MM.1S (cell line): ENCODE measurements at regions not wholly inside any gene's neighbourhood (a gene's known extent, or its start where the extent isn't known, plus 50 kb on each side); places are given as distances from the start of the nearest gene placed in this dataset.

Experiments
- EZH2phosphoT487 ChIP-seq: fragments of 300-600 bp; sonication (generic); IDR thresholded peaks from 2 replicates; pipeline ENCODE4 v1.6.1; 2018; ENCODE audit warnings: antibody characterized with exemption, low read length
- TF ChIP-seq, protein P1 (sequence below): fragments of 300-600 bp; sonication (generic); IDR thresholded peaks from 2 replicates; pipeline ENCODE4 v1.5.1; 2016; ENCODE audit warnings: antibody characterized with exemption, low read length, mixed read lengths

DNA sequence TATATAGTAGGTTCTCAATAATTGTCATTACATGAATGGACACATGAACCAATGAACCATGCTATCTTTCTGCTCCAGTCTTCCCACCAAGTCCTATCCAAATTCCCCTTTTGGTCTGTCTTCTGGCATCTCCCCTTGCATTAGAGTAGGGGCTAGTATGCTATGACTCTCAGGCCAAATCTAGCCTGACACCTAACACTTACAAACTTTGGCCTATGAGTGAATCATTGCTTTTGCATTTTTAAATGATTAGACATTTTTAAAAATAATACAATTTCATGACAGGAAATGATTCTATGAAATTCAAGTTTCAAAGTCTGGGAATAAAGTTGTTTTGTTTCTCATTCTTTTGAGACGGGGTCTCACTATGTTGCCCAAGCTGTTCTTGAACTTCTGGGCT lies 102.5 kb upstream of the MAF start:
- TF ChIP-seq EZH2phosphoT487: no peak
- TF ChIP-seq, protein P1, sequence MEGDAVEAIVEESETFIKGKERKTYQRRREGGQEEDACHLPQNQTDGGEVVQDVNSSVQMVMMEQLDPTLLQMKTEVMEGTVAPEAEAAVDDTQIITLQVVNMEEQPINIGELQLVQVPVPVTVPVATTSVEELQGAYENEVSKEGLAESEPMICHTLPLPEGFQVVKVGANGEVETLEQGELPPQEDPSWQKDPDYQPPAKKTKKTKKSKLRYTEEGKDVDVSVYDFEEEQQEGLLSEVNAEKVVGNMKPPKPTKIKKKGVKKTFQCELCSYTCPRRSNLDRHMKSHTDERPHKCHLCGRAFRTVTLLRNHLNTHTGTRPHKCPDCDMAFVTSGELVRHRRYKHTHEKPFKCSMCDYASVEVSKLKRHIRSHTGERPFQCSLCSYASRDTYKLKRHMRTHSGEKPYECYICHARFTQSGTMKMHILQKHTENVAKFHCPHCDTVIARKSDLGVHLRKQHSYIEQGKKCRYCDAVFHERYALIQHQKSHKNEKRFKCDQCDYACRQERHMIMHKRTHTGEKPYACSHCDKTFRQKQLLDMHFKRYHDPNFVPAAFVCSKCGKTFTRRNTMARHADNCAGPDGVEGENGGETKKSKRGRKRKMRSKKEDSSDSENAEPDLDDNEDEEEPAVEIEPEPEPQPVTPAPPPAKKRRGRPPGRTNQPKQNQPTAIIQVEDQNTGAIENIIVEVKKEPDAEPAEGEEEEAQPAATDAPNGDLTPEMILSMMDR: no peak
